ENCODE measurements at regions not wholly inside any gene's neighbourhood (a gene's known extent, or its start where the extent isn't known, plus 50 kb on each side); places are given as distances from the start of the nearest gene placed in this dataset.

- Histone ChIP-seq H3K9ac (ENCODE audit: insufficient read length) (no peak overlapping the region), H3K9me3 (ENCODE audit: low read depth, low read length) (no peaks in the 10 kb centered on the region; the same call in 1 of the 2 replicates), H3K36me3 (ENCODE audit: insufficient read depth, low read length) (no peaks in the 10 kb centered on the region), H3K4me3 (no peak overlapping the region), H3K27ac (no peak overlapping the region)
- no peak for DNase-seq (ENCODE audit: low read depth, low spot score)
- TF ChIP-seq POLR2AphosphoS5 (IDR thresholded peaks at IDR 0.05; ENCODE audit: borderline replicate concordance, low read depth, low read length): no peak
- no peak for TF ChIP-seq FOXP2 (optimal IDR thresholded peaks at IDR 0.05; ENCODE audit: control extremely low read depth, extremely low read length, insufficient read depth)
- TF ChIP-seq EZH2 (IDR thresholded peaks at IDR 0.05): no peak
Measured at GRCh38 chr20:6588296-6588695, 179.2 kb upstream of the BMP2 start.

DNA sequence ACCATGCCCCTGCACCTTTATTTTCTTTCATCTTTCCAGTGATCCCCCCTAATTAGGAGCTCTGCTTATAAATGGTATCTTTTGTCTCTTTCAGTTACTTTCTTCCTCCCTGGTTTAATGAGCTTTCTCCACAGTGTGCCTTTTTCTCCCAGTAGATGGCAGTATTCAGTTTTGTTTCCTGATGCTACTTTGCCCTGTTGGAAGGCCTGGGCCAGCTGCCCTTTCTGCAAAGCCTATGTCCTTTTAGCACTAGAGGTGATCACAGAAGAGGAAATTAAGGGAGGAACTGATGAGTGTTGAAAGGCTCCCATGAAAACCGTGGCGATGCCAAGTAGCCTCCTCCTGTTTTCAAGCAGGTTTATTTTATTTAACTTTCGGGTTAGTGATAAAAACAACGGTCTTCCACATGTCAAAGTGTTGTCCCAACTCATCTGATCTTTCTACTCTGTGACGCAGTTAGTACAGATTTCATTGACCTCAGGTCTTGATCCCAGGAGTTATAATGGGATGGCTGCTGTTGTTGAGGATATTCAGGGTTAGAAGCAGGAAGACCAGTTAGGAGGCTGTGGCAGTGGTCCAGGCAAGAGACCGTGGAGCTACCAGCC is 184.2 kb upstream of the BMP2 start:
- H3K9ac ChIP-seq (ENCODE audit: insufficient read length): peak overlapping the region; percentile 36
- DNase-seq (ENCODE audit: low read depth, low spot score): peak; percentile 51
- TF ChIP-seq POLR2AphosphoS5 (IDR thresholded peaks at IDR 0.05; ENCODE audit: borderline replicate concordance, low read depth, low read length) (no peak), EZH2 (IDR thresholded peaks at IDR 0.05) (no peak), FOXP2 (optimal IDR thresholded peaks at IDR 0.05; ENCODE audit: control extremely low read depth, extremely low read length, insufficient read depth) (no peak)

GRCh38 chr20:6582449-6582848 is 185.0 kb upstream of the BMP2 start:
- DNase-seq (ENCODE audit: low read depth, low spot score): no peak
- Histone ChIP-seq H3K4me3 (no peak overlapping the region), H3K36me3 (ENCODE audit: insufficient read depth, low read length) (no peaks in the 10 kb centered on the region), H3K9ac (ENCODE audit: insufficient read length) (no peak overlapping the region), H3K27ac (no peak overlapping the region), H3K9me3 (ENCODE audit: low read depth, low read length) (no peaks in the 10 kb centered on the region)
- TF ChIP-seq FOXP2 (optimal IDR thresholded peaks at IDR 0.05; ENCODE audit: control extremely low read depth, extremely low read length, insufficient read depth) (no peak), EZH2 (IDR thresholded peaks at IDR 0.05) (no peak), POLR2AphosphoS5 (IDR thresholded peaks at IDR 0.05; ENCODE audit: borderline replicate concordance, low read depth, low read length) (no peak)

More for the DNA sequence above, 184.2 kb upstream of the BMP2 start:
- Histone ChIP-seq H3K27ac (no peak overlapping the region), H3K36me3 (ENCODE audit: insufficient read depth, low read length) (no peaks in the 10 kb centered on the region), H3K4me3 (no peak overlapping the region), H3K9me3 (ENCODE audit: low read depth, low read length) (no peaks in the 10 kb centered on the region)

- no peak for DNase-seq (ENCODE audit: low read depth, low spot score)
- Histone ChIP-seq H3K4me3 (no peak overlapping the region), H3K36me3 (ENCODE audit: insufficient read depth, low read length) (no peaks in the 10 kb centered on the region), H3K27ac (no peak overlapping the region), H3K9me3 (ENCODE audit: low read depth, low read length) (no peaks in the 10 kb centered on the region), H3K9ac (ENCODE audit: insufficient read length) (no peak overlapping the region)
- TF ChIP-seq EZH2 (IDR thresholded peaks at IDR 0.05) (no peak), POLR2AphosphoS5 (IDR thresholded peaks at IDR 0.05; ENCODE audit: borderline replicate concordance, low read depth, low read length) (no peak), FOXP2 (optimal IDR thresholded peaks at IDR 0.05; ENCODE audit: control extremely low read depth, extremely low read length, insufficient read depth) (no peak)
Measured at GRCh38 chr20:6580486-6580885, 187.0 kb upstream of the BMP2 start.

DNA sequence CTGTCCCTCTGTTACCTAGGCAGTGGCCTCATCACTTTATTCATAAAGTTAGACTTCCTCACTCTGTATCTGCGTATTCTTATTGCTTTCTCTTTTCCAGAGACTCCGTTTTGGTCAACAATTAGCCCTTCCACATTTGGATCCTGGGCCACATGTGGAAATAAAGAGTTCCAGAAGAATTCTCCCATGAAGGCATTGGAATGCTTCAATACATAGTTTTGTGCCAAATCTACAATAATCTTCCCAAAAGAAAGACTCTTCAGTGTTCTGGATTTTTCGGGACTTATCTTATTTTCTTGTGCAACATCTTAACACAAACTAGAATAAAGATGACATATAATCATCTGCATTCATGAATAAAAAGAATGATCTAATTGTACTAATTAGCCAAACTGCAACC is 187.7 kb upstream of the BMP2 start:
- TF ChIP-seq POLR2AphosphoS5 (IDR thresholded peaks at IDR 0.05; ENCODE audit: borderline replicate concordance, low read depth, low read length) (no peak), EZH2 (IDR thresholded peaks at IDR 0.05) (no peak), FOXP2 (optimal IDR thresholded peaks at IDR 0.05; ENCODE audit: control extremely low read depth, extremely low read length, insufficient read depth) (no peak)
- Histone ChIP-seq H3K4me3 (no peak overlapping the region), H3K27ac (no peak overlapping the region), H3K9me3 (ENCODE audit: low read depth, low read length) (no peaks in the 10 kb centered on the region), H3K36me3 (ENCODE audit: insufficient read depth, low read length) (no peaks in the 10 kb centered on the region), H3K9ac (ENCODE audit: insufficient read length) (no peak overlapping the region)
- DNase-seq (ENCODE audit: low read depth, low spot score): no peak

DNA sequence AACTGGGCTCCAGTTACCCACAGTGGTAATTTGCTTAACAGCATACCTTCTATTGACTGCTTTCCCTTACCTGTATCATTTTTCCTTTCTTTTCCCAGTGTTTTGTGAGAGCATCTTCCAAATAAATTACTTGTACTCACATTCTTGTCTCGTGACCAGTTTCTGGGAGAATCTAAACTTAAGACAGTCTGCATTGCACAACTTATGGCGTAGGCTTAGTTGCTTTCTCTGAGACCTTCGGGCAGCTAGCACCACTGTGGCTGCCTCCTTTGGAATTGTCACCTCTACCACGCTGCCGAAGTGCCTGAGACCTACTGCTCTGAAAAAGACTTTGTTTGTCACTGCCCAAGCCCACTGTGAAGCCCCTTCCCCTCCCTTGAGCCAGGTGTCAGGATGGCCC is 188.1 kb upstream of the BMP2 start:
- Histone ChIP-seq H3K4me3 (no peak overlapping the region), H3K27ac (no peak overlapping the region), H3K9me3 (ENCODE audit: low read depth, low read length) (no peaks in the 10 kb centered on the region), H3K36me3 (ENCODE audit: insufficient read depth, low read length) (no peaks in the 10 kb centered on the region), H3K9ac (ENCODE audit: insufficient read length) (no peak overlapping the region)
- TF ChIP-seq POLR2AphosphoS5 (IDR thresholded peaks at IDR 0.05; ENCODE audit: borderline replicate concordance, low read depth, low read length): no peak
- TF ChIP-seq EZH2 (IDR thresholded peaks at IDR 0.05): no peak
- TF ChIP-seq FOXP2 (optimal IDR thresholded peaks at IDR 0.05; ENCODE audit: control extremely low read depth, extremely low read length, insufficient read depth): no peak
- no peak for DNase-seq (ENCODE audit: low read depth, low spot score)

- H3K36me3 ChIP-seq (ENCODE audit: insufficient read depth, low read length): no peaks in the 10 kb centered on the region
- DNase-seq (ENCODE audit: low read depth, low spot score): no peak
- H3K4me3 ChIP-seq: no peak overlapping the region
- no peaks in the 10 kb centered on the region for H3K9me3 ChIP-seq (ENCODE audit: low read depth, low read length)
- no peak overlapping the region for H3K9ac ChIP-seq (ENCODE audit: insufficient read length)
- TF ChIP-seq FOXP2 (optimal IDR thresholded peaks at IDR 0.05; ENCODE audit: control extremely low read depth, extremely low read length, insufficient read depth) (no peak), EZH2 (IDR thresholded peaks at IDR 0.05) (no peak), POLR2AphosphoS5 (IDR thresholded peaks at IDR 0.05; ENCODE audit: borderline replicate concordance, low read depth, low read length) (no peak)
- peak overlapping the region; percentile 63 for H3K27ac ChIP-seq
Measured at GRCh38 chr20:6577451-6577850, 190.0 kb upstream of the BMP2 start.

GRCh38 chr20:6576726-6577125 is 190.8 kb upstream of the BMP2 start:
- Histone ChIP-seq H3K9me3 (ENCODE audit: low read depth, low read length) (no peaks in the 10 kb centered on the region), H3K27ac (peak overlapping the region; percentile 63), H3K9ac (ENCODE audit: insufficient read length) (no peak overlapping the region), H3K36me3 (ENCODE audit: insufficient read depth, low read length) (no peaks in the 10 kb centered on the region), H3K4me3 (peak overlapping the region; percentile 28; the same call in 1 of the 2 replicates)
- no peak for DNase-seq (ENCODE audit: low read depth, low spot score)
- TF ChIP-seq POLR2AphosphoS5 (IDR thresholded peaks at IDR 0.05; ENCODE audit: borderline replicate concordance, low read depth, low read length) (no peak), FOXP2 (optimal IDR thresholded peaks at IDR 0.05; ENCODE audit: control extremely low read depth, extremely low read length, insufficient read depth) (no peak), EZH2 (IDR thresholded peaks at IDR 0.05) (no peak)
